HUDEP-2 (cell line): ENCODE measurements at regions not wholly inside any gene's neighbourhood (a gene's known extent, or its start where the extent isn't known, plus 50 kb on each side); places are given as distances from the start of the nearest gene placed in this dataset.
"Not testable (repeated sequence)": the region's sequence is repeated elsewhere in the genome, so short reads cannot be mapped to it uniquely, and the experiment has no call there.

Experiments
- DNase-seq, 76 experiments: peaks; one replicate each; lab custom pipeline; 2025; ENCODE audit not compliant: unreplicated experiment in 76 of 76; lab: John Stamatoyannopoulos, UW

- DNase-seq: no peak
These were observed 130.1 kb upstream of the ZC3H12C start for GRCh38 chr11:109963101-109963500.

- DNase-seq: no peak
These were observed 128.7 kb upstream of the ZC3H12C start for GRCh38 chr11:109964487-109964886.

GRCh38 chr11:109965445-109965844 is 127.7 kb upstream of the ZC3H12C start:
- not testable (repeated sequence) for DNase-seq

- DNase-seq: not testable (repeated sequence)
These were observed 127.3 kb upstream of the ZC3H12C start for GRCh38 chr11:109965926-109966325.

- not testable (repeated sequence) for DNase-seq
These were observed 126.1 kb upstream of the ZC3H12C start for GRCh38 chr11:109967136-109967535.

GRCh38 chr11:109968299-109968698 is 124.9 kb upstream of the ZC3H12C start:
- no peak for DNase-seq

- DNase-seq: no peak
These were observed 124.4 kb upstream of the ZC3H12C start for GRCh38 chr11:109968781-109969180.

- DNase-seq: no peak
These were observed 122.5 kb upstream of the ZC3H12C start for GRCh38 chr11:109970516-109971183.

- DNase-seq: no peak
These were observed 122.0 kb upstream of the ZC3H12C start for GRCh38 chr11:109971184-109971523.

GRCh38 chr11:109972181-109972715 is 120.9 kb upstream of the ZC3H12C start:
- no peak for DNase-seq

- no peak for DNase-seq
These were observed 120.3 kb upstream of the ZC3H12C start for GRCh38 chr11:109972939-109973338.

- no peak for DNase-seq
These were observed 119.7 kb upstream of the ZC3H12C start for GRCh38 chr11:109973486-109973885.

- no peak for DNase-seq
These were observed 118.7 kb upstream of the ZC3H12C start for GRCh38 chr11:109974523-109974922.

GRCh38 chr11:109978895-109979294 is 114.3 kb upstream of the ZC3H12C start:
- no peak for DNase-seq

- no peak for DNase-seq
These were observed 112.1 kb upstream of the ZC3H12C start for GRCh38 chr11:109981031-109981636.

GRCh38 chr11:109983358-109983757 is 109.8 kb upstream of the ZC3H12C start:
- DNase-seq: no peak

- DNase-seq: no peak
These were observed 108.4 kb upstream of the ZC3H12C start for GRCh38 chr11:109984634-109985289.

GRCh38 chr11:109986488-109986887 is 106.7 kb upstream of the ZC3H12C start:
- no peak for DNase-seq

GRCh38 chr11:109991835-109992234 is 101.4 kb upstream of the ZC3H12C start:
- no peak for DNase-seq

GRCh38 chr11:109993786-109994185 is 99.4 kb upstream of the ZC3H12C start:
- DNase-seq: no peak

GRCh38 chr11:109994907-109995306 is 98.3 kb upstream of the ZC3H12C start:
- no peak for DNase-seq

- no peak for DNase-seq
These were observed 97.1 kb upstream of the ZC3H12C start for GRCh38 chr11:109996060-109996459.
